ENCODE measurements at regions not wholly inside any gene's neighbourhood (a gene's known extent, or its start where the extent isn't known, plus 50 kb on each side); places are given as distances from the start of the nearest gene placed in this dataset.

GRCh38 chr2:195105581-195105980 is 551.4 kb upstream of the SLC39A10 start:
- H3K9me1 ChIP-seq (replicated peaks; ENCODE audit: control insufficient read depth, extremely low read depth, insufficient read depth, low read length): no peaks in the 10 kb centered on the region
- no peak overlapping the region for H3K4me3 ChIP-seq (replicated peaks in 1 of 3; ENCODE audit: insufficient read depth in 1 of 3, low read depth in 1 of 3, low read length in 3 of 3)
- no peak overlapping the region for H3K9ac ChIP-seq (replicated peaks; ENCODE audit: extremely low read depth, insufficient read depth, low read length)
- ChIA-PET POLR2A (no interaction called here), CTCF (no interaction called here)
- FAIRE-seq (no peak), DNase-seq (ENCODE audit: low read depth, low spot score) (no peak)
- H3K4me2 ChIP-seq (ENCODE audit: insufficient read depth, low read length): no peak overlapping the region
- no peaks in the 10 kb centered on the region for H3K36me3 ChIP-seq (ENCODE audit: control insufficient read depth in 2 of 2, extremely low read depth in 1 of 2, insufficient read depth in 2 of 2, low read length in 2 of 2)
- dilution Hi-C loops (cut with MboI; ENCODE audit: extremely low pct_ligation_motif_present, low sequenced_read_pairs) (no loop called here), intact Hi-C loops (cut with micrococcal nuclease) (no loop called here)
- no peaks in the 10 kb centered on the region for H3K79me2 ChIP-seq (ENCODE audit: control insufficient read depth, insufficient read depth, low read length)
- no peak overlapping the region for H3K27ac ChIP-seq (ENCODE audit: insufficient read depth, low read depth, low read length)
- H3K4me1 ChIP-seq (ENCODE audit: control insufficient read depth, extremely low read depth, insufficient read depth, low read length): no peaks in the 10 kb centered on the region
- no peaks in the 10 kb centered on the region for H3K27me3 ChIP-seq (ENCODE audit: control insufficient read depth in 2 of 2, insufficient read depth in 2 of 2, low read length in 2 of 2)
- no peak overlapping the region for H2AFZ ChIP-seq (ENCODE audit: low read depth, low read length)
- no peaks in the 10 kb centered on the region for H4K20me1 ChIP-seq (replicated peaks; ENCODE audit: control insufficient read depth, extremely low read depth, insufficient read depth, low read length)
- no peaks in the 10 kb centered on the region for H3K9me3 ChIP-seq (replicated peaks; ENCODE audit: control insufficient read depth, insufficient read depth, low read length)
- BruUV-seq (replicated peaks): no TSS peak
- TF ChIP-seq POLR2AphosphoS5 (IDR thresholded peaks at IDR 0.05; ENCODE audit: insufficient read depth, low read depth, low read length) (no peak), POLR2A (IDR thresholded peaks at IDR 0.05; ENCODE audit: low read depth, low read length) (no peak), MAX (IDR thresholded peaks at IDR 0.05; ENCODE audit: insufficient read depth, insufficient read length) (no peak), MYC (IDR thresholded peaks at IDR 0.05; ENCODE audit: low read depth, low read length) (no peak), FOS (IDR thresholded peaks at IDR 0.05; ENCODE audit: borderline replicate concordance, insufficient read depth, low read length) (no peak), CTCF (IDR thresholded peaks at IDR 0.05; ENCODE audit: extremely low read depth in 1 of 2, insufficient read depth in 1 of 2, low read depth in 1 of 2, low read length in 2 of 2) (no peak), JUN (IDR thresholded peaks at IDR 0.05; ENCODE audit: borderline replicate concordance, insufficient read depth, insufficient read length, low read depth) (no peak), EZH2 (IDR thresholded peaks at IDR 0.05; ENCODE audit: borderline replicate concordance, low read depth, low read length, severe bottlenecking) (no peak), GATA2 (IDR thresholded peaks at IDR 0.05; ENCODE audit: insufficient read depth, insufficient read length, low read depth, low read length) (no peak)

All from endothelial cell of umbilical vein (primary cell).